SK-N-SH treated with all-trans-retinoic acid at 6 μM for 48 hours (cell line): ENCODE measurements at regions not wholly inside any gene's neighbourhood (a gene's known extent, or its start where the extent isn't known, plus 50 kb on each side); places are given as distances from the start of the nearest gene placed in this dataset.

ENCODE experiments used
- ATAC-seq: fragments of 200-7000 bp; cut with Tn5 transposase; 3 replicates; pipeline ENCODE4 v1.9.1; 2020; ENCODE audit warnings: mild to moderate bottlenecking, moderate library complexity
- ARNTL ChIP-seq: fragments of 450-650 bp; formaldehyde crosslinking; IDR thresholded peaks from 2 replicates; pipeline ENCODE4 v1.5.0; 2020; ENCODE audit warnings: low read depth, mild to moderate bottlenecking, moderate library complexity, borderline replicate concordance
- BACH2 ChIP-seq: fragments of 250-450 bp; sonication (Bioruptor Pico); IDR thresholded peaks from 2 replicates; pipeline ENCODE4 v1.9.0; 2021; ENCODE audit warnings: mild to moderate bottlenecking, borderline replicate concordance
- ESRRG ChIP-seq: fragments of 250-450 bp; sonication (Bioruptor Pico); IDR thresholded peaks from 2 replicates; pipeline ENCODE4 v1.6.1; 2021; ENCODE audit warnings: mild to moderate bottlenecking
- ISL1 ChIP-seq: fragments of 250-450 bp; sonication (Bioruptor Pico); IDR thresholded peaks from 2 replicates; pipeline ENCODE4 v2.1.2; 2022; ENCODE audit warnings: mild to moderate bottlenecking, moderate library complexity
- OSR1 ChIP-seq: fragments of 250-450 bp; sonication (Bioruptor Pico); IDR thresholded peaks from 2 replicates; pipeline ENCODE4 v1.8.0; 2022; ENCODE audit warnings: moderate library complexity, mild to moderate bottlenecking, inconsistent platforms
- PPARA ChIP-seq: fragments of 250-450 bp; sonication (Bioruptor Pico); IDR thresholded peaks from 2 replicates; pipeline ENCODE4 v1.5.0; 2020; ENCODE audit warnings: mild to moderate bottlenecking, borderline replicate concordance
- RARB ChIP-seq: fragments of 250-450 bp; sonication (Bioruptor Pico); IDR thresholded peaks from 2 replicates; pipeline ENCODE4 v1.8.0; 2021; ENCODE audit warnings: mild to moderate bottlenecking, moderate library complexity
- TCF4 ChIP-seq: fragments of 250-450 bp; sonication (Bioruptor Pico); IDR thresholded peaks from 2 replicates; pipeline ENCODE4 v1.8.0; 2021; ENCODE audit warnings: mild to moderate bottlenecking, moderate library complexity, borderline replicate concordance
- ZFP3 ChIP-seq: fragments of 250-450 bp; sonication (Bioruptor Pico); IDR thresholded peaks from 2 replicates; pipeline ENCODE4 v1.5.0; 2020; ENCODE audit warnings: mild to moderate bottlenecking, moderate library complexity
- ZFP30 ChIP-seq: fragments of 450-650 bp; formaldehyde crosslinking; IDR thresholded peaks from 2 replicates; pipeline ENCODE4 v1.5.0; 2022; ENCODE audit warnings: mild to moderate bottlenecking, moderate library complexity
- ZNF565 ChIP-seq: fragments of 450-650 bp; formaldehyde crosslinking; conservative IDR thresholded peaks from 2 replicates; pipeline ENCODE4 v1.5.0; 2020; ENCODE audit warnings: low read depth, mild to moderate bottlenecking, moderate library complexity
- ZNF70 ChIP-seq: fragments of 450-650 bp; formaldehyde crosslinking; IDR thresholded peaks from 2 replicates; pipeline ENCODE4 v1.5.0; 2020; ENCODE audit warnings: mild to moderate bottlenecking, moderate library complexity
- ZNF8 ChIP-seq: fragments of 450-650 bp; formaldehyde crosslinking; IDR thresholded peaks from 2 replicates; pipeline ENCODE4 v1.5.0; 2020; ENCODE audit warnings: mild to moderate bottlenecking, moderate library complexity
- TF ChIP-seq, protein P1 (sequence below): fragments of 250-450 bp; sonication (Bioruptor Pico); IDR thresholded peaks from 2 replicates; pipeline ENCODE4 v1.5.1; 2021; ENCODE audit warnings: mild to moderate bottlenecking, moderate library complexity
- TF ChIP-seq, protein P2 (sequence below): fragments of 250-450 bp; sonication (Bioruptor Pico); IDR thresholded peaks from 2 replicates; pipeline ENCODE4 v1.8.0; 2021; ENCODE audit warnings: low read depth, mild to moderate bottlenecking, moderate library complexity, borderline replicate concordance
- TF ChIP-seq, protein P3 (sequence below): fragments of 250-450 bp; sonication (Bioruptor Pico); IDR thresholded peaks from 2 replicates; pipeline ENCODE4 v1.5.0; 2020; ENCODE audit warnings: mild to moderate bottlenecking, moderate library complexity
- TF ChIP-seq, protein P4 (sequence below): fragments of 250-450 bp; sonication (Bioruptor Pico); IDR thresholded peaks from 2 replicates; pipeline ENCODE4 v1.8.0; 2020; ENCODE audit warnings: mild to moderate bottlenecking, moderate library complexity, borderline replicate concordance
- TF ChIP-seq, protein P5 (sequence below): fragments of 250-450 bp; sonication (Bioruptor Pico); IDR thresholded peaks from 2 replicates; pipeline ENCODE4 v1.5.1; 2020; ENCODE audit warnings: low read depth, mild to moderate bottlenecking, moderate library complexity

DNA sequence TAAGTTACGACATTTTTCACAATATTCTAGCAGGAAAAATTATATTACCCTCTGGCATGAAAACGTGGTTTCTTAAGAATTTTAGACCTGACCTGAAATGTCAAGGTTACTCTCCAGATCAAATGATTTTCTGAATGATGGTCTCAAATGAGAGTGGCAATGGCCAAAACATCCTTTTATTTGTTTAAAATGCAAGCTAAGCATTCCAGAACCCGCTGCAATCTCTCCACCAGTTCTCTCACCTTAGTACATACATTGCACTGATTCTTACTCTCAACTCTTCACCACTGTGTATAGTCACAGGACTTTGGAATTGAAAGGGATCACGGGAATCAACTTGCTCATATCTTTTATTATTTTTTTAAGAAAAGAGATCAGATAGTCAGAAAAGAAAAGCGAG is 391.6 kb upstream of the LRATD1 start (continued):
- TF ChIP-seq, protein P1, sequence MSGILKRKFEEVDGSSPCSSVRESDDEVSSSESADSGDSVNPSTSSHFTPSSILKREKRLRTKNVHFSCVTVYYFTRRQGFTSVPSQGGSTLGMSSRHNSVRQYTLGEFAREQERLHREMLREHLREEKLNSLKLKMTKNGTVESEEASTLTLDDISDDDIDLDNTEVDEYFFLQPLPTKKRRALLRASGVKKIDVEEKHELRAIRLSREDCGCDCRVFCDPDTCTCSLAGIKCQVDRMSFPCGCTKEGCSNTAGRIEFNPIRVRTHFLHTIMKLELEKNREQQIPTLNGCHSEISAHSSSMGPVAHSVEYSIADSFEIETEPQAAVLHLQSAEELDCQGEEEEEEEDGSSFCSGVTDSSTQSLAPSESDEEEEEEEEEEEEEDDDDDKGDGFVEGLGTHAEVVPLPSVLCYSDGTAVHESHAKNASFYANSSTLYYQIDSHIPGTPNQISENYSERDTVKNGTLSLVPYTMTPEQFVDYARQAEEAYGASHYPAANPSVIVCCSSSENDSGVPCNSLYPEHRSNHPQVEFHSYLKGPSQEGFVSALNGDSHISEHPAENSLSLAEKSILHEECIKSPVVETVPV (CRISPR knock-in tag) = no peak
- TF ChIP-seq ESRRG (CRISPR knock-in tag) = no peak
- no peak for TF ChIP-seq ZNF70 (CRISPR knock-in tag)
- TF ChIP-seq PPARA (CRISPR knock-in tag) = no peak
- TF ChIP-seq, protein P2, sequence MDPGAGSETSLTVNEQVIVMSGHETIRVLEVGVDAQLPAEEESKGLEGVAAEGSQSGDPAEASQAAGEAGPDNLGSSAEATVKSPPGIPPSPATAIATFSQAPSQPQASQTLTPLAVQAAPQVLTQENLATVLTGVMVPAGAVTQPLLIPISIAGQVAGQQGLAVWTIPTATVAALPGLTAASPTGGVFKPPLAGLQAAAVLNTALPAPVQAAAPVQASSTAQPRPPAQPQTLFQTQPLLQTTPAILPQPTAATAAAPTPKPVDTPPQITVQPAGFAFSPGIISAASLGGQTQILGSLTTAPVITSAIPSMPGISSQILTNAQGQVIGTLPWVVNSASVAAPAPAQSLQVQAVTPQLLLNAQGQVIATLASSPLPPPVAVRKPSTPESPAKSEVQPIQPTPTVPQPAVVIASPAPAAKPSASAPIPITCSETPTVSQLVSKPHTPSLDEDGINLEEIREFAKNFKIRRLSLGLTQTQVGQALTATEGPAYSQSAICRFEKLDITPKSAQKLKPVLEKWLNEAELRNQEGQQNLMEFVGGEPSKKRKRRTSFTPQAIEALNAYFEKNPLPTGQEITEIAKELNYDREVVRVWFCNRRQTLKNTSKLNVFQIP (CRISPR knock-in tag) = no peak
- no peak for TF ChIP-seq ZFP30 (CRISPR knock-in tag)
- no peak for TF ChIP-seq ZFP3 (CRISPR knock-in tag)
- TF ChIP-seq ARNTL (CRISPR knock-in tag) = no peak

DNA sequence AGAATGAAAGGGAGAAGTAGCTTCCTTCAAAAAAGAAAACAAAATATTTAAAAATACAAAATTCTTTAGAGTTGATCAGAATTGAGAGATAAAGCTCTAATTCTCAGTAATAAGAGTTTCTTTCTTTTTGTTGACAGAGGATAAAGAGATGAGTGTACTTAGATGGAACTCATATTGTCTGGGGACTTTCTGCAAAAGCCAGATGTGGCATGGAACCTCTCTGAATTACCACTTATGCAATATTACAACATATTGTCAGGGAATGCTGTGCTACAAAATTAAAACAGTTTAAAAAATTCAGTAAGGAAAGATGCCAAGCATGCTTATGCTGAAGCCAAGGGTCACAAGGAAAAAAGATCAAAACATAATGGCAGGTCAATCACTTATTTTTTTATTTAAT is 386.6 kb upstream of the LRATD1 start:
- no peak for ATAC-seq
- TF ChIP-seq, protein P3, sequence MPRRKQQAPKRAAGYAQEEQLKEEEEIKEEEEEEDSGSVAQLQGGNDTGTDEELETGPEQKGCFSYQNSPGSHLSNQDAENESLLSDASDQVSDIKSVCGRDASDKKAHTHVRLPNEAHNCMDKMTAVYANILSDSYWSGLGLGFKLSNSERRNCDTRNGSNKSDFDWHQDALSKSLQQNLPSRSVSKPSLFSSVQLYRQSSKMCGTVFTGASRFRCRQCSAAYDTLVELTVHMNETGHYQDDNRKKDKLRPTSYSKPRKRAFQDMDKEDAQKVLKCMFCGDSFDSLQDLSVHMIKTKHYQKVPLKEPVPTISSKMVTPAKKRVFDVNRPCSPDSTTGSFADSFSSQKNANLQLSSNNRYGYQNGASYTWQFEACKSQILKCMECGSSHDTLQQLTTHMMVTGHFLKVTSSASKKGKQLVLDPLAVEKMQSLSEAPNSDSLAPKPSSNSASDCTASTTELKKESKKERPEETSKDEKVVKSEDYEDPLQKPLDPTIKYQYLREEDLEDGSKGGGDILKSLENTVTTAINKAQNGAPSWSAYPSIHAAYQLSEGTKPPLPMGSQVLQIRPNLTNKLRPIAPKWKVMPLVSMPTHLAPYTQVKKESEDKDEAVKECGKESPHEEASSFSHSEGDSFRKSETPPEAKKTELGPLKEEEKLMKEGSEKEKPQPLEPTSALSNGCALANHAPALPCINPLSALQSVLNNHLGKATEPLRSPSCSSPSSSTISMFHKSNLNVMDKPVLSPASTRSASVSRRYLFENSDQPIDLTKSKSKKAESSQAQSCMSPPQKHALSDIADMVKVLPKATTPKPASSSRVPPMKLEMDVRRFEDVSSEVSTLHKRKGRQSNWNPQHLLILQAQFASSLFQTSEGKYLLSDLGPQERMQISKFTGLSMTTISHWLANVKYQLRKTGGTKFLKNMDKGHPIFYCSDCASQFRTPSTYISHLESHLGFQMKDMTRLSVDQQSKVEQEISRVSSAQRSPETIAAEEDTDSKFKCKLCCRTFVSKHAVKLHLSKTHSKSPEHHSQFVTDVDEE (CRISPR knock-in tag) = no peak
- no peak for TF ChIP-seq ARNTL (CRISPR knock-in tag)
- TF ChIP-seq, protein P1 (CRISPR knock-in tag) = no peak
- TF ChIP-seq, protein P2 (CRISPR knock-in tag) = no peak
- no peak for TF ChIP-seq TCF4 (CRISPR knock-in tag)
- no peak for TF ChIP-seq BACH2 (CRISPR knock-in tag)
- no peak for TF ChIP-seq RARB (CRISPR knock-in tag)
- TF ChIP-seq, protein P4, sequence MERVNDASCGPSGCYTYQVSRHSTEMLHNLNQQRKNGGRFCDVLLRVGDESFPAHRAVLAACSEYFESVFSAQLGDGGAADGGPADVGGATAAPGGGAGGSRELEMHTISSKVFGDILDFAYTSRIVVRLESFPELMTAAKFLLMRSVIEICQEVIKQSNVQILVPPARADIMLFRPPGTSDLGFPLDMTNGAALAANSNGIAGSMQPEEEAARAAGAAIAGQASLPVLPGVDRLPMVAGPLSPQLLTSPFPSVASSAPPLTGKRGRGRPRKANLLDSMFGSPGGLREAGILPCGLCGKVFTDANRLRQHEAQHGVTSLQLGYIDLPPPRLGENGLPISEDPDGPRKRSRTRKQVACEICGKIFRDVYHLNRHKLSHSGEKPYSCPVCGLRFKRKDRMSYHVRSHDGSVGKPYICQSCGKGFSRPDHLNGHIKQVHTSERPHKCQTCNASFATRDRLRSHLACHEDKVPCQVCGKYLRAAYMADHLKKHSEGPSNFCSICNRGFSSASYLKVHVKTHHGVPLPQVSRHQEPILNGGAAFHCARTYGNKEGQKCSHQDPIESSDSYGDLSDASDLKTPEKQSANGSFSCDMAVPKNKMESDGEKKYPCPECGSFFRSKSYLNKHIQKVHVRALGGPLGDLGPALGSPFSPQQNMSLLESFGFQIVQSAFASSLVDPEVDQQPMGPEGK (CRISPR knock-in tag) = no peak
- no peak for TF ChIP-seq ZFP30 (CRISPR knock-in tag)
- TF ChIP-seq PPARA (CRISPR knock-in tag) = no peak
- TF ChIP-seq ZNF565 (CRISPR knock-in tag) = no peak
- TF ChIP-seq ZNF70 (CRISPR knock-in tag) = no peak
- no peak for TF ChIP-seq ISL1 (CRISPR knock-in tag)

DNA sequence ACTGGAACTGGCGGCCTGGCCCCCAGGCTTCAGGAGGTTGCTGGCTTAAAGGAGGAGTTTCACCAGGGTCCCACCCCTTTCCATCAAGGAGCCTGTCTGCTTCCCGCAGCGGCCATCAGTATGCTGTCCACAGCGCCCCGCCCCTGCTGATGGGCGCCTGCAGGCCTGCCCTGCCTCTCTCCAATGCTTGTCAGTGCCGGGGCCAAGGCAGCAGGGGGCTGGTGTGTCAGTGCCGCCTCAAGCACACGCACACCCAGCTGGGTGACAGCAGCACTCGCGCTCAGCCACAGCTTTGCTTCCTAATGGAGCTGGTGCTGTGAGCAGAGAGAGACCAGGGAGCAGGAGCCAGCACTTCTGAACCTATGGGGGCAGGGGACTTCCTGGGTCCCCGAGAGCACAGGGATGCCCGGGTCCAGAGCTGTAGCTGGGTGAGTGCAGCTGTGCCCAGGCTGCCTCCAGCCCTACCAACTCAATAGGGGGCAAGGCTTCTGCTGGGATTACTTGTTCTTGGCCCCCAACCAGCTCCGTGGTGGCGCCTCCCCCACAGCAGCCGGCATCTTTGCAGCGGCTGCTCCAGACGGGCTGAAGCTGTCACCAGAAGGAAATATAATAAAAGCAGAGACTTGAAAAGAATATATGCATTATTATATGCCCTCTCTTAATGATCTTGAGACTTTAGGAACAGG is 377.2 kb upstream of the LRATD1 start:
- ATAC-seq = no peak
- TF ChIP-seq, protein P3 (CRISPR knock-in tag) = no peak
- TF ChIP-seq ARNTL (CRISPR knock-in tag) = no peak
- TF ChIP-seq, protein P5, sequence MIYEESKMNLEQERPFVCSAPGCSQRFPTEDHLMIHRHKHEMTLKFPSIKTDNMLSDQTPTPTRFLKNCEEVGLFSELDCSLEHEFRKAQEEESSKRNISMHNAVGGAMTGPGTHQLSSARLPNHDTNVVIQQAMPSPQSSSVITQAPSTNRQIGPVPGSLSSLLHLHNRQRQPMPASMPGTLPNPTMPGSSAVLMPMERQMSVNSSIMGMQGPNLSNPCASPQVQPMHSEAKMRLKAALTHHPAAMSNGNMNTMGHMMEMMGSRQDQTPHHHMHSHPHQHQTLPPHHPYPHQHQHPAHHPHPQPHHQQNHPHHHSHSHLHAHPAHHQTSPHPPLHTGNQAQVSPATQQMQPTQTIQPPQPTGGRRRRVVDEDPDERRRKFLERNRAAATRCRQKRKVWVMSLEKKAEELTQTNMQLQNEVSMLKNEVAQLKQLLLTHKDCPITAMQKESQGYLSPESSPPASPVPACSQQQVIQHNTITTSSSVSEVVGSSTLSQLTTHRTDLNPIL (CRISPR knock-in tag) = no peak
- no peak for TF ChIP-seq OSR1 (CRISPR knock-in tag)
- TF ChIP-seq PPARA (CRISPR knock-in tag) = no peak
- TF ChIP-seq, protein P1 (CRISPR knock-in tag) = no peak
- no peak for TF ChIP-seq ZNF8 (CRISPR knock-in tag)
